Mucosa of gallbladder (tissue), 1 donor: ENCODE measurements at regions not wholly inside any gene's neighbourhood (a gene's known extent, or its start where the extent isn't known, plus 50 kb on each side); places are given as distances from the start of the nearest gene placed in this dataset.

Experiments used
- DNase-seq: peaks from one replicate; pipeline ENCODE4 v3.0.0-alpha.2; 2020; ENCODE audit warnings: low spot score
- donor health status: DM: no; HTN: no; CAD: no.

GRCh38 chr10:123492016-123492415 lies 174.1 kb upstream of the GPR26 start:
- DNase-seq, result no peak

- no peak for DNase-seq
Measured at GRCh38 chr10:123494301-123494808, 171.8 kb upstream of the GPR26 start.

- no peak for DNase-seq
Measured at GRCh38 chr10:123496375-123496774, 169.8 kb upstream of the GPR26 start.

GRCh38 chr10:123496996-123497660 lies 169.0 kb upstream of the GPR26 start:
- no peak for DNase-seq

- no peak for DNase-seq
Measured at GRCh38 chr10:123500110-123500509, 166.0 kb upstream of the GPR26 start.

GRCh38 chr10:123501148-123501547 lies 165.0 kb upstream of the GPR26 start:
- no peak for DNase-seq

GRCh38 chr10:123502983-123503382 lies 163.2 kb upstream of the GPR26 start:
- DNase-seq, result no peak

- DNase-seq, result no peak
Measured at GRCh38 chr10:123506455-123506854, 159.7 kb upstream of the GPR26 start.

GRCh38 chr10:123507298-123507697 lies 158.9 kb upstream of the GPR26 start:
- no peak for DNase-seq

GRCh38 chr10:123509338-123509737 lies 156.8 kb upstream of the GPR26 start:
- DNase-seq, result no peak

- DNase-seq, result no peak
Measured at GRCh38 chr10:123512901-123513775, 153.0 kb upstream of the GPR26 start.

GRCh38 chr10:123513870-123514269 lies 152.3 kb upstream of the GPR26 start:
- DNase-seq, result no peak

GRCh38 chr10:123514996-123515395 lies 151.2 kb upstream of the GPR26 start:
- no peak for DNase-seq

- no peak for DNase-seq
Measured at GRCh38 chr10:123515661-123516060, 150.5 kb upstream of the GPR26 start.

GRCh38 chr10:123516291-123516690 lies 149.9 kb upstream of the GPR26 start:
- no peak for DNase-seq

GRCh38 chr10:123517426-123517825 lies 148.7 kb upstream of the GPR26 start:
- no peak for DNase-seq

GRCh38 chr10:123517901-123518300 lies 148.3 kb upstream of the GPR26 start:
- DNase-seq, result no peak

- no peak for DNase-seq
Measured at GRCh38 chr10:123518765-123519164, 147.4 kb upstream of the GPR26 start.

- no peak for DNase-seq
Measured at GRCh38 chr10:123519861-123520260, 146.3 kb upstream of the GPR26 start.

GRCh38 chr10:123521076-123521475 lies 145.1 kb upstream of the GPR26 start:
- no peak for DNase-seq

- DNase-seq, result no peak
Measured at GRCh38 chr10:123521556-123521955, 144.6 kb upstream of the GPR26 start.

GRCh38 chr10:123522702-123523312 lies 143.3 kb upstream of the GPR26 start:
- DNase-seq, result no peak

- no peak for DNase-seq
Measured at GRCh38 chr10:123523833-123524232, 142.3 kb upstream of the GPR26 start.
